HAP-1 (cell line): ENCODE measurements at regions not wholly inside any gene's neighbourhood (a gene's known extent, or its start where the extent isn't known, plus 50 kb on each side); places are given as distances from the start of the nearest gene placed in this dataset.
"Not testable (repeated sequence)": the region's sequence is repeated elsewhere in the genome, so short reads cannot be mapped to it uniquely, and the experiment has no call there.

Source experiments
- DNase-seq, 2 experiments: peaks; one replicate each; pipeline ENCODE4 v3.0.0-alpha.2; 2016 to 2020; ENCODE audit warnings: low spot score in 2 of 2
- H3K27me3 ChIP-seq: fragments of 250-450 bp; sonication (Bioruptor Pico); 2 replicates; pipeline ENCODE4 v1.5.1; 2020; ENCODE audit warnings: low read depth, mild to moderate bottlenecking, moderate library complexity
- H3K36me3 ChIP-seq: fragments of 250-450 bp; sonication (Bioruptor Pico); replicated peaks from 2 replicates; pipeline ENCODE4 v1.5.1; 2020; ENCODE audit warnings: mild to moderate bottlenecking
- H3K4me1 ChIP-seq: fragments of 250-450 bp; sonication (Bioruptor Pico); 2 replicates; pipeline ENCODE4 v1.5.1; 2020; ENCODE audit warnings: mild to moderate bottlenecking
- H3K4me3 ChIP-seq: fragments of 250-450 bp; sonication (Bioruptor Pico); 2 replicates; pipeline ENCODE4 v1.5.1; 2020; ENCODE audit warnings: mild to moderate bottlenecking, moderate library complexity
- H3K9me3 ChIP-seq: fragments of 250-450 bp; sonication (Bioruptor Pico); 2 replicates; pipeline ENCODE4 v1.5.1; 2020; ENCODE audit warnings: mild to moderate bottlenecking, moderate library complexity
- in situ Hi-C: fragments of 300-500 bp; cut with MboI; formaldehyde crosslinking; loops from 3 replicates; pipeline ENCODE4 v1.14.3; 2020; ENCODE audit warnings: low sequenced_read_pairs, inconsistent platforms, mixed read lengths

GRCh38 chr4:30868111-30868895 is 148.1 kb downstream of the PCDH7 start:
- Histone ChIP-seq H3K27me3 (no peaks in the 10 kb centered on the region), H3K36me3 (no peaks in the 10 kb centered on the region)
- in situ Hi-C loops, result no loop called here

GRCh38 chr4:30869387-30869786 is 149.2 kb downstream of the PCDH7 start:
- H3K36me3 ChIP-seq, H3K9me3 ChIP-seq, H3K4me1 ChIP-seq, in situ Hi-C loops, DNase-seq, H3K27me3 ChIP-seq, H3K4me3 ChIP-seq: not testable (repeated sequence)

More at GRCh38 chr4:30868111-30868895, 148.1 kb downstream of the PCDH7 start:
- DNase-seq, result no peak
- no peak overlapping the region for H3K4me3 ChIP-seq
- H3K9me3 ChIP-seq, result no peaks in the 10 kb centered on the region
- H3K4me1 ChIP-seq, result peaks cover 5% of the 10 kb centered on the region; the same call in 1 of the 2 replicates

GRCh38 chr4:30870513-30870912 is 150.3 kb downstream of the PCDH7 start:
- Histone ChIP-seq H3K4me3 (no peak overlapping the region), H3K4me1 (peaks cover 5% of the 10 kb centered on the region; the same call in 1 of the 2 replicates), H3K27me3 (no peaks in the 10 kb centered on the region), H3K36me3 (no peaks in the 10 kb centered on the region), H3K9me3 (no peaks in the 10 kb centered on the region)
- DNase-seq, result no peak
- in situ Hi-C loops, result no loop called here

GRCh38 chr4:30875658-30876269 is 155.6 kb downstream of the PCDH7 start:
- Histone ChIP-seq H3K36me3 (no peaks in the 10 kb centered on the region), H3K9me3 (no peaks in the 10 kb centered on the region), H3K27me3 (no peaks in the 10 kb centered on the region), H3K4me3 (no peak overlapping the region), H3K4me1 (peaks cover 9% of the 10 kb centered on the region)
- in situ Hi-C loops, result no loop called here
- no peak for DNase-seq

GRCh38 chr4:30879855-30880598 is 159.9 kb downstream of the PCDH7 start:
- DNase-seq, result no peak
- Histone ChIP-seq H3K4me1 (peaks cover 3% of the 10 kb centered on the region), H3K4me3 (no peak overlapping the region), H3K9me3 (no peaks in the 10 kb centered on the region), H3K36me3 (no peaks in the 10 kb centered on the region), H3K27me3 (no peaks in the 10 kb centered on the region)
- in situ Hi-C loops, result no loop called here

- Histone ChIP-seq H3K36me3 (no peaks in the 10 kb centered on the region), H3K4me3 (no peak overlapping the region), H3K9me3 (no peaks in the 10 kb centered on the region), H3K4me1 (peaks cover 3% of the 10 kb centered on the region), H3K27me3 (no peaks in the 10 kb centered on the region)
- in situ Hi-C loops, result no loop called here
- DNase-seq, result no peak
Observed at GRCh38 chr4:30881985-30882384, 161.8 kb downstream of the PCDH7 start.

GRCh38 chr4:30882443-30882842 is 162.3 kb downstream of the PCDH7 start:
- Histone ChIP-seq H3K36me3 (no peaks in the 10 kb centered on the region), H3K9me3 (no peaks in the 10 kb centered on the region), H3K4me1 (peaks cover 3% of the 10 kb centered on the region), H3K27me3 (no peaks in the 10 kb centered on the region), H3K4me3 (no peak overlapping the region)
- no peak for DNase-seq
- in situ Hi-C loops, result no loop called here

- DNase-seq, result no peak
- Histone ChIP-seq H3K36me3 (no peaks in the 10 kb centered on the region), H3K4me3 (no peak overlapping the region), H3K27me3 (no peaks in the 10 kb centered on the region), H3K9me3 (no peaks in the 10 kb centered on the region), H3K4me1 (no peaks in the 10 kb centered on the region; the same call in 1 of the 2 replicates)
- in situ Hi-C loops, result no loop called here
Observed at GRCh38 chr4:30882995-30883675, 163.0 kb downstream of the PCDH7 start.

- in situ Hi-C loops, result no loop called here
- no peak for DNase-seq
- Histone ChIP-seq H3K4me3 (no peak overlapping the region), H3K4me1 (peaks cover 11% of the 10 kb centered on the region; the same call in 1 of the 2 replicates), H3K9me3 (no peaks in the 10 kb centered on the region), H3K27me3 (no peaks in the 10 kb centered on the region), H3K36me3 (no peaks in the 10 kb centered on the region)
Observed at GRCh38 chr4:30901461-30902451, 181.6 kb downstream of the PCDH7 start.

GRCh38 chr4:30903502-30904214 is 183.5 kb downstream of the PCDH7 start:
- Histone ChIP-seq H3K9me3 (no peaks in the 10 kb centered on the region), H3K4me3 (no peak overlapping the region), H3K27me3 (no peaks in the 10 kb centered on the region), H3K36me3 (no peaks in the 10 kb centered on the region), H3K4me1 (peaks cover 11% of the 10 kb centered on the region; the same call in 1 of the 2 replicates)
- in situ Hi-C loops, result no loop called here
- DNase-seq, result no peak

GRCh38 chr4:30904215-30904555 is 184.0 kb downstream of the PCDH7 start:
- Histone ChIP-seq H3K4me3 (no peak overlapping the region), H3K36me3 (no peaks in the 10 kb centered on the region), H3K27me3 (no peaks in the 10 kb centered on the region), H3K9me3 (no peaks in the 10 kb centered on the region), H3K4me1 (peaks cover 11% of the 10 kb centered on the region; the same call in 1 of the 2 replicates)
- DNase-seq, result peak in 1 of 2 experiments; percentile 48
- in situ Hi-C loops, result no loop called here

GRCh38 chr4:30904588-30904987 is 184.4 kb downstream of the PCDH7 start:
- no peaks in the 10 kb centered on the region for H3K27me3 ChIP-seq
- DNase-seq, result no peak
- H3K36me3 ChIP-seq, result no peaks in the 10 kb centered on the region
- in situ Hi-C loops, result no loop called here
- H3K4me3 ChIP-seq, result no peak overlapping the region
- peaks cover 11% of the 10 kb centered on the region; the same call in 1 of the 2 replicates for H3K4me1 ChIP-seq
- no peaks in the 10 kb centered on the region for H3K9me3 ChIP-seq
